ENCODE measurements at regions not wholly inside any gene's neighbourhood (a gene's known extent, or its start where the extent isn't known, plus 50 kb on each side); places are given as distances from the start of the nearest gene placed in this dataset.

DNA sequence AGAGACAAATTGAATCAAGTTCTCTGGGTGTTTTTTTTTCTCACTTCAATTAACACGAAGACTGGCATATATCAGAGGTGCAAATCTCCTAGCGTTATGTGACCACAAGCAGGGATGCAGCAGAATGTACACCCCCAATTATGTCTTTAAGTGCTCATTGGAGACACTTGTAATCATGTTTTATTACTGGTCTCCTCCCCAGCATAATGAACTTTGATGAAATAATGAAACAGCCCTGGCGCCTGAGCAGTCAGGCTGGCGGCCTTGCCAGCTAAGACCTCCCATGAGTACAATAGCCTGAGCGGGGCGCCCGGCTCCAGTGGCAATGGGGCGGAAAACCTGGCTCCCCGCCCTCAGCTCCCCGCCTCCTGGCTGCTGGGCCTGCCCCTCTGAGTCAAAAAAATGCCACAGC, 209.4 kb upstream of the MSX2 start (continued):
- no peak for TF ChIP-seq TAF1 (IDR thresholded peaks at IDR 0.05; ENCODE audit: borderline replicate concordance, low read depth, low read length)
- TF ChIP-seq, protein P1, sequence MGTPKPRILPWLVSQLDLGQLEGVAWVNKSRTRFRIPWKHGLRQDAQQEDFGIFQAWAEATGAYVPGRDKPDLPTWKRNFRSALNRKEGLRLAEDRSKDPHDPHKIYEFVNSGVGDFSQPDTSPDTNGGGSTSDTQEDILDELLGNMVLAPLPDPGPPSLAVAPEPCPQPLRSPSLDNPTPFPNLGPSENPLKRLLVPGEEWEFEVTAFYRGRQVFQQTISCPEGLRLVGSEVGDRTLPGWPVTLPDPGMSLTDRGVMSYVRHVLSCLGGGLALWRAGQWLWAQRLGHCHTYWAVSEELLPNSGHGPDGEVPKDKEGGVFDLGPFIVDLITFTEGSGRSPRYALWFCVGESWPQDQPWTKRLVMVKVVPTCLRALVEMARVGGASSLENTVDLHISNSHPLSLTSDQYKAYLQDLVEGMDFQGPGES (IDR thresholded peaks at IDR 0.05) = no peak
- TF ChIP-seq ZZZ3 (IDR thresholded peaks at IDR 0.05; ENCODE audit: control insufficient read depth, insufficient read length, low read depth) = no peak
- no peak for TF ChIP-seq SP1 (IDR thresholded peaks at IDR 0.05; ENCODE audit: low read depth, low read length)
- no peak for TF ChIP-seq ZNF622 (IDR thresholded peaks at IDR 0.05)
- TF ChIP-seq CHD2 (IDR thresholded peaks at IDR 0.05; ENCODE audit: borderline replicate concordance, low read depth, low read length) = no peak
- TF ChIP-seq RCOR1 (conservative IDR thresholded peaks at IDR 0.05; ENCODE audit: low read depth, low read length) = no peak
- TF ChIP-seq SIN3A (IDR thresholded peaks at IDR 0.05; ENCODE audit: low read depth, low read length) = no peak
- TF ChIP-seq NFXL1 (IDR thresholded peaks at IDR 0.05; ENCODE audit: borderline replicate concordance) = no peak
- no peak for TF ChIP-seq TCF12 (IDR thresholded peaks at IDR 0.05; ENCODE audit: low read depth, low read length)
- no peak for TF ChIP-seq PAX5 (IDR thresholded peaks at IDR 0.05; ENCODE audit: borderline replicate concordance, low read depth, low read length)
- no peak for TF ChIP-seq MTA3 (IDR thresholded peaks at IDR 0.05; ENCODE audit: borderline replicate concordance, low read length)
- TF ChIP-seq, protein P2, sequence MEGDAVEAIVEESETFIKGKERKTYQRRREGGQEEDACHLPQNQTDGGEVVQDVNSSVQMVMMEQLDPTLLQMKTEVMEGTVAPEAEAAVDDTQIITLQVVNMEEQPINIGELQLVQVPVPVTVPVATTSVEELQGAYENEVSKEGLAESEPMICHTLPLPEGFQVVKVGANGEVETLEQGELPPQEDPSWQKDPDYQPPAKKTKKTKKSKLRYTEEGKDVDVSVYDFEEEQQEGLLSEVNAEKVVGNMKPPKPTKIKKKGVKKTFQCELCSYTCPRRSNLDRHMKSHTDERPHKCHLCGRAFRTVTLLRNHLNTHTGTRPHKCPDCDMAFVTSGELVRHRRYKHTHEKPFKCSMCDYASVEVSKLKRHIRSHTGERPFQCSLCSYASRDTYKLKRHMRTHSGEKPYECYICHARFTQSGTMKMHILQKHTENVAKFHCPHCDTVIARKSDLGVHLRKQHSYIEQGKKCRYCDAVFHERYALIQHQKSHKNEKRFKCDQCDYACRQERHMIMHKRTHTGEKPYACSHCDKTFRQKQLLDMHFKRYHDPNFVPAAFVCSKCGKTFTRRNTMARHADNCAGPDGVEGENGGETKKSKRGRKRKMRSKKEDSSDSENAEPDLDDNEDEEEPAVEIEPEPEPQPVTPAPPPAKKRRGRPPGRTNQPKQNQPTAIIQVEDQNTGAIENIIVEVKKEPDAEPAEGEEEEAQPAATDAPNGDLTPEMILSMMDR (IDR thresholded peaks at IDR 0.05 in 2 of 3, conservative IDR thresholded peaks at IDR 0.05 in 1 of 3; ENCODE audit: control insufficient read depth in 2 of 3, extremely low read depth in 1 of 3, insufficient read depth in 1 of 3, low read depth in 3 of 3, low read length in 3 of 3) = no peak
- no peak for TF ChIP-seq MTA2 (IDR thresholded peaks at IDR 0.05; ENCODE audit: low read depth)

Data from GM12878 (cell line).